PC-3 (cell line): ENCODE measurements at regions not wholly inside any gene's neighbourhood (a gene's known extent, or its start where the extent isn't known, plus 50 kb on each side); places are given as distances from the start of the nearest gene placed in this dataset.

Source experiments
- ATAC-seq: fragments of 200-7000 bp; cut with Tn5 transposase; 2 replicates; pipeline ENCODE4 v1.9.1; 2020; ENCODE audit warnings: mild to moderate bottlenecking, moderate library complexity
- BruUV-seq: library from RNA; stranded (reverse); fragments of 400-500 nt; replicated peaks from 2 replicates; lab custom pipeline; 2021; lab: Mats Ljungman, UMichigan
- CTCF ChIA-PET: fragments of 300-600 bp; sonication (Branson Sonifier 250); formaldehyde crosslinking; loops from one replicate; lab custom pipeline; 2022; ENCODE audit warnings: antibody characterized with exemption; lab: Charles Lee
- POLR2A ChIA-PET: fragments of 300-600 bp; sonication (Branson Sonifier 250); formaldehyde crosslinking; loops from one replicate; lab custom pipeline; 2022; ENCODE audit warnings: antibody characterized with exemption; ENCODE audit not compliant: unreplicated experiment; lab: Charles Lee
- DNase-seq: peaks from one replicate; pipeline ENCODE4 v3.0.0-alpha.2; 2015
- H2AFZ ChIP-seq: fragments of 300-600 bp; sonication (generic); 2 replicates; pipeline ENCODE4 v1.6.0; 2016; ENCODE audit warnings: antibody characterized with exemption, low read length
- H3F3A ChIP-seq: fragments of 300-600 bp; sonication (generic); one replicate; pipeline ENCODE4 v1.6.0; 2017; ENCODE audit warnings: antibody characterized with exemption, low read length, control low read depth, mild to moderate bottlenecking; ENCODE audit not compliant: unreplicated experiment
- H3K27ac ChIP-seq: fragments of 300-600 bp; sonication (generic); 2 replicates; pipeline ENCODE4 v1.5.1; 2016; ENCODE audit warnings: mild to moderate bottlenecking, low read length
- H3K27me3 ChIP-seq: fragments of 300-600 bp; sonication (generic); 2 replicates; pipeline ENCODE4 v1.6.1; 2016; ENCODE audit warnings: low read length, mixed read lengths
- H3K36me3 ChIP-seq: fragments of 300-600 bp; sonication (generic); 2 replicates; pipeline ENCODE4 v1.6.1; 2016; ENCODE audit warnings: low read depth, mixed run types, low read length, mixed read lengths
- H3K4me1 ChIP-seq: fragments of 300-600 bp; sonication (generic); 2 replicates; pipeline ENCODE4 v1.5.1; 2016; ENCODE audit warnings: low read length; ENCODE audit not compliant: insufficient read depth
- H3K4me2 ChIP-seq: fragments of 300-600 bp; sonication (generic); 2 replicates; pipeline ENCODE4 v1.6.0; 2016; ENCODE audit warnings: low read length
- H3K4me3 ChIP-seq: fragments of 300-600 bp; sonication (generic); 2 replicates; pipeline ENCODE4 v1.5.1; 2016; ENCODE audit warnings: mild to moderate bottlenecking, low read length, mixed read lengths
- H3K79me2 ChIP-seq: fragments of 300-600 bp; sonication (generic); 2 replicates; pipeline ENCODE4 v1.6.1; 2017; ENCODE audit warnings: low read length, mixed read lengths
- H3K9ac ChIP-seq: fragments of 300-600 bp; sonication (generic); 2 replicates; pipeline ENCODE4 v1.6.0; 2016; ENCODE audit warnings: mild to moderate bottlenecking, low read length
- H3K9me2 ChIP-seq: fragments of 300-600 bp; sonication (generic); replicated peaks from 2 replicates; pipeline ENCODE4 v1.6.1; 2016; ENCODE audit warnings: mixed run types, low read length, mixed read lengths
- H3K9me3 ChIP-seq: fragments of 300-600 bp; sonication (generic); 2 replicates; pipeline ENCODE4 v1.6.1; 2016; ENCODE audit warnings: low read length, mixed read lengths
- H4K20me1 ChIP-seq: fragments of 300-600 bp; sonication (generic); 2 replicates; pipeline ENCODE4 v1.6.1; 2016; ENCODE audit warnings: low read length, mixed read lengths
- CTCF ChIP-seq: fragments of 300-600 bp; sonication (generic); conservative IDR thresholded peaks from 2 replicates; pipeline ENCODE4 v1.5.1; 2017; ENCODE audit warnings: antibody characterized with exemption, low read depth, mild to moderate bottlenecking, low read length
- EZH2 ChIP-seq: fragments of 300-600 bp; sonication (generic); IDR thresholded peaks from one replicate; pipeline ENCODE4 v1.6.1; 2017; ENCODE audit warnings: antibody characterized with exemption, mild to moderate bottlenecking, low read length; ENCODE audit not compliant: unreplicated experiment
- EZH2phosphoT487 ChIP-seq: fragments of 300-600 bp; sonication (generic); IDR thresholded peaks from 2 replicates; pipeline ENCODE4 v1.6.1; 2018; ENCODE audit warnings: mild to moderate bottlenecking, antibody characterized with exemption, low read length, borderline replicate concordance
- intact Hi-C: fragments of 100-400 bp; cut with micrococcal nuclease; formaldehyde crosslinking; loops from 2 replicates; pipeline ENCODE4 v1.9.0; 2023

- intact Hi-C loops = no loop called here
- no peak for ATAC-seq
- no TSS peak for BruUV-seq
- no peaks in the 10 kb centered on the region for H4K20me1 ChIP-seq
- no peaks in the 10 kb centered on the region for H3K27me3 ChIP-seq
- POLR2A ChIA-PET = no interaction called here
- no peaks in the 10 kb centered on the region for H3K79me2 ChIP-seq
- CTCF ChIA-PET = no interaction called here
- no peak overlapping the region for H2AFZ ChIP-seq
- H3K36me3 ChIP-seq = no peaks in the 10 kb centered on the region
- DNase-seq = no peak
- H3K9me3 ChIP-seq = 0 out of 2 replicates have a peak, but pooled peaks cover 3% of the 10 kb centered on the region
- no peaks in the 10 kb centered on the region for H3K9me2 ChIP-seq
- no peak for TF ChIP-seq CTCF
- no peak overlapping the region for H3K27ac ChIP-seq
- no peak overlapping the region for H3K4me3 ChIP-seq
- no peak overlapping the region for H3K9ac ChIP-seq
- no peak overlapping the region for H3K4me2 ChIP-seq
- H3K4me1 ChIP-seq = no peaks in the 10 kb centered on the region
- no peaks in the 10 kb centered on the region for H3F3A ChIP-seq
These were observed 526.5 kb downstream of the KIF4B start for GRCh38 chr5:155540000-155540595.

DNA sequence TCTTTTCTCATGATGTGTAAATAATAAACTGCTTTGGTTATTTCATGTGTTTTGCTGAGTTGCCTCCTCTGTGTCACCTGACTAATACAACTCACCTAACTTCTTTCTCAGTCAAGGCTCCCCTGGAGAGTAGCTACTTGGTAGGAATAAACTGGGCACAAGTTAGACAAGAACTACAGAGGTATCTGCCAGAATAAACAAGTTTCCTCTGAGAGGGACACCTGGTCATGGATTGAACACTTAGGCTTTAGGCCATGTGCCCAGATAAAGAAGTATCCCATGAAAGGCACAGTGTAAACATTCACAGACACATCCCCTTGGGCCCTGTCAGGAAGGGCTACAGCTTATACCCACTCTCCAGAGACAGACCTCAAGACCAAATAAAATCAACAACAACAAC lies 532.5 kb downstream of the KIF4B start:
- H3K4me3 ChIP-seq = no peak overlapping the region
- no peaks in the 10 kb centered on the region for H3K27me3 ChIP-seq
- H3K79me2 ChIP-seq = no peaks in the 10 kb centered on the region
- no peak overlapping the region for H3K27ac ChIP-seq
- intact Hi-C loops = no loop called here
- TF ChIP-seq CTCF (no peak), EZH2phosphoT487 (no peak), EZH2 (no peak)
- no peaks in the 10 kb centered on the region for H3K36me3 ChIP-seq
- no TSS peak for BruUV-seq
- 0 out of 2 replicates have a peak, but pooled peaks cover 3% of the 10 kb centered on the region for H3K9me3 ChIP-seq
- no peak overlapping the region for H3K9ac ChIP-seq
- ChIA-PET POLR2A (no interaction called here), CTCF (no interaction called here)
- no peak overlapping the region for H2AFZ ChIP-seq
- no peaks in the 10 kb centered on the region for H4K20me1 ChIP-seq
- H3K4me2 ChIP-seq = no peak overlapping the region
- ATAC-seq (no peak), DNase-seq (no peak)
- no peaks in the 10 kb centered on the region for H3K9me2 ChIP-seq
- no peaks in the 10 kb centered on the region for H3K4me1 ChIP-seq
- no peaks in the 10 kb centered on the region for H3F3A ChIP-seq

DNA sequence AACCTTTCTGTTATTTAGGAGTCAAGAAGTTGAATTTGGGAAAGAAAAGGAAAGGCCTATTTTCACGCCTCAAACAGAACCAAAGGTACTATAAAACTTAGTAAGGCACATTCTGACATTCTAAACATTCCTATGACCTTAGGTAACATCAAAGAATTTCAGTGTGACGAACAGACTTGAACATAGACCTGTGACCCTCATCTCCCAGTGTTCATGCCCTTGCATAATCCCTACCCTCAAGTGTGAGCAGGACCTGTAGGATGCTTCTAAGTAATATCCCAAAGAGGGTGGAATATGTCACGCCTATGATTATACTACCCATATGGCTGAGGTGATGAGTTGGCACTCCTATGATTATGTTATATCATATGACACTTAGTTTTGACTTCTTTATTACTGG lies 540.9 kb downstream of the KIF4B start:
- intact Hi-C loops = no loop called here
- no peak overlapping the region for H3K9ac ChIP-seq
- no peak overlapping the region for H3K27ac ChIP-seq
- ChIA-PET CTCF (no interaction called here), POLR2A (no interaction called here)
- no peaks in the 10 kb centered on the region for H3F3A ChIP-seq
- H3K4me3 ChIP-seq = no peak overlapping the region
- no peaks in the 10 kb centered on the region for H3K27me3 ChIP-seq
- H3K36me3 ChIP-seq = no peaks in the 10 kb centered on the region
- TF ChIP-seq EZH2phosphoT487 (no peak), EZH2 (no peak)
- ATAC-seq (no peak), DNase-seq (no peak)
- no peaks in the 10 kb centered on the region for H3K9me2 ChIP-seq
- no peaks in the 10 kb centered on the region for H3K4me1 ChIP-seq
- BruUV-seq = no TSS peak
- no peak overlapping the region for H3K4me2 ChIP-seq
- peaks cover 4% of the 10 kb centered on the region; the same call in 1 of the 2 replicates for H3K9me3 ChIP-seq
- H2AFZ ChIP-seq = no peak overlapping the region
- H3K79me2 ChIP-seq = no peaks in the 10 kb centered on the region
- H4K20me1 ChIP-seq = no peaks in the 10 kb centered on the region
